ENCODE measurements at regions not wholly inside any gene's neighbourhood (a gene's known extent, or its start where the extent isn't known, plus 50 kb on each side); places are given as distances from the start of the nearest gene placed in this dataset.
"Not testable (repeated sequence)": the region's sequence is repeated elsewhere in the genome, so short reads cannot be mapped to it uniquely, and the experiment has no call there.

- DNase-seq (ENCODE audit: low read depth in 2 of 3, low spot score in 2 of 3) = no peak
These were observed 57.9 kb downstream of the DNAJB9 start for GRCh38 chr7:108627476-108628051.

GRCh38 chr7:108628678-108629077 is 59.0 kb downstream of the DNAJB9 start:
- DNase-seq (ENCODE audit: low read depth in 2 of 3, low spot score in 2 of 3) = no peak

GRCh38 chr7:108629651-108630400 is 60.2 kb downstream of the DNAJB9 start:
- no peak for DNase-seq (ENCODE audit: low read depth in 2 of 3, low spot score in 2 of 3)

- DNase-seq (ENCODE audit: low read depth in 2 of 3, low spot score in 2 of 3) = no peak
These were observed 64.4 kb downstream of the DNAJB9 start for GRCh38 chr7:108634036-108634435.

- no peak for DNase-seq (ENCODE audit: low read depth in 2 of 3, low spot score in 2 of 3)
These were observed 64.9 kb downstream of the DNAJB9 start for GRCh38 chr7:108634535-108634934.

- no peak for DNase-seq (ENCODE audit: low read depth in 2 of 3, low spot score in 2 of 3)
These were observed 67.5 kb downstream of the DNAJB9 start for GRCh38 chr7:108637049-108637621.

- no peak for DNase-seq (ENCODE audit: low read depth in 2 of 3, low spot score in 2 of 3)
These were observed 72.5 kb downstream of the DNAJB9 start for GRCh38 chr7:108642126-108642525.

GRCh38 chr7:108643136-108643535 is 73.5 kb downstream of the DNAJB9 start:
- no peak for DNase-seq (ENCODE audit: low read depth in 2 of 3, low spot score in 2 of 3)

GRCh38 chr7:108648989-108649388 is 79.3 kb downstream of the DNAJB9 start:
- no peak for DNase-seq (ENCODE audit: low read depth in 2 of 3, low spot score in 2 of 3)

- no peak for DNase-seq (ENCODE audit: low read depth in 2 of 3, low spot score in 2 of 3)
These were observed 80.8 kb downstream of the DNAJB9 start for GRCh38 chr7:108650467-108650866.

GRCh38 chr7:108652886-108653285 is 83.2 kb downstream of the DNAJB9 start:
- no peak for DNase-seq (ENCODE audit: low read depth in 2 of 3, low spot score in 2 of 3)

- no peak for DNase-seq (ENCODE audit: low read depth in 2 of 3, low spot score in 2 of 3)
These were observed 83.9 kb downstream of the DNAJB9 start for GRCh38 chr7:108653526-108653925.

- DNase-seq (ENCODE audit: low read depth in 2 of 3, low spot score in 2 of 3) = not testable (repeated sequence)
These were observed 87.6 kb downstream of the DNAJB9 start for GRCh38 chr7:108657140-108657726.

GRCh38 chr7:108659261-108659660 is 89.6 kb downstream of the DNAJB9 start:
- DNase-seq (ENCODE audit: low read depth in 2 of 3, low spot score in 2 of 3) = no peak

GRCh38 chr7:108659867-108660266 is 90.2 kb downstream of the DNAJB9 start:
- DNase-seq (ENCODE audit: low read depth in 2 of 3, low spot score in 2 of 3) = no peak

- DNase-seq (ENCODE audit: low read depth in 2 of 3, low spot score in 2 of 3) = no peak
These were observed 90.8 kb downstream of the DNAJB9 start for GRCh38 chr7:108660465-108660864.

GRCh38 chr7:108662783-108663362 is 93.2 kb downstream of the DNAJB9 start:
- no peak for DNase-seq (ENCODE audit: low read depth in 2 of 3, low spot score in 2 of 3)

GRCh38 chr7:108663701-108664100 is 94.0 kb downstream of the DNAJB9 start:
- no peak for DNase-seq (ENCODE audit: low read depth in 2 of 3, low spot score in 2 of 3)

GRCh38 chr7:108667216-108667615 is 97.5 kb downstream of the DNAJB9 start:
- DNase-seq (ENCODE audit: low read depth in 2 of 3, low spot score in 2 of 3) = no peak

- DNase-seq (ENCODE audit: low read depth in 2 of 3, low spot score in 2 of 3) = no peak
These were observed 100.3 kb downstream of the DNAJB9 start for GRCh38 chr7:108669958-108670357.

- DNase-seq (ENCODE audit: low read depth in 2 of 3, low spot score in 2 of 3) = not testable (repeated sequence)
These were observed 104.0 kb downstream of the DNAJB9 start for GRCh38 chr7:108673699-108674098.
